Activated B cell treated with CpG ODN at 0.5 μM for 24 hours (primary cell): ENCODE measurements at regions not wholly inside any gene's neighbourhood (a gene's known extent, or its start where the extent isn't known, plus 50 kb on each side); places are given as distances from the start of the nearest gene placed in this dataset.

ENCODE experiments used
- ATAC-seq: fragments of 200-7000 bp; cut with Tn5 transposase; one replicate; pipeline ENCODE4 v1.10.0; 2021; ENCODE audit warnings: low read depth, mild to moderate bottlenecking, moderate library complexity
- CTCF ChIA-PET: fragments of 350-600 bp; sonication (Branson Sonifier 250); formaldehyde crosslinking; loops from one replicate; lab custom pipeline; 2021; ENCODE audit warnings: antibody characterized with exemption; lab: Charles Lee
- POLR2A ChIA-PET: fragments of 350-600 bp; sonication (Branson Sonifier 250); formaldehyde crosslinking; loops from one replicate; lab custom pipeline; 2021; ENCODE audit warnings: antibody characterized with exemption; lab: Charles Lee
- DNase-seq: peaks from one replicate; pipeline ENCODE4 v3.0.0; 2022
- H3K27ac Mint-ChIP-seq: one replicate; pipeline ENCODE4 v1.8.0; 2020; ENCODE audit warnings: mixed read lengths
- H3K27me3 Mint-ChIP-seq: one replicate; pipeline ENCODE4 v1.8.0; 2021; ENCODE audit warnings: mixed read lengths
- H3K36me3 Mint-ChIP-seq: one replicate; pipeline ENCODE4 v1.8.0; 2021; ENCODE audit warnings: low read depth, mixed read lengths
- H3K4me1 Mint-ChIP-seq: one replicate; pipeline ENCODE4 v1.8.0; 2021; ENCODE audit warnings: mixed read lengths
- H3K4me3 Mint-ChIP-seq: one replicate; pipeline ENCODE4 v1.8.0; 2020; ENCODE audit warnings: mild to moderate bottlenecking, mixed read lengths
- H3K9me3 Mint-ChIP-seq: one replicate; pipeline ENCODE4 v1.8.0; 2020; ENCODE audit warnings: mixed read lengths
- intact Hi-C: fragments of 100-400 bp; cut with micrococcal nuclease; formaldehyde crosslinking; loops from one replicate; pipeline ENCODE4 v1.15.1; 2024
- TF ChIP-seq, protein P1 (sequence below): fragments of 200-600 bp; IDR thresholded peaks from one replicate; pipeline ENCODE4 v1.8.0; 2022; ENCODE audit warnings: antibody characterized with exemption, mild to moderate bottlenecking

DNA sequence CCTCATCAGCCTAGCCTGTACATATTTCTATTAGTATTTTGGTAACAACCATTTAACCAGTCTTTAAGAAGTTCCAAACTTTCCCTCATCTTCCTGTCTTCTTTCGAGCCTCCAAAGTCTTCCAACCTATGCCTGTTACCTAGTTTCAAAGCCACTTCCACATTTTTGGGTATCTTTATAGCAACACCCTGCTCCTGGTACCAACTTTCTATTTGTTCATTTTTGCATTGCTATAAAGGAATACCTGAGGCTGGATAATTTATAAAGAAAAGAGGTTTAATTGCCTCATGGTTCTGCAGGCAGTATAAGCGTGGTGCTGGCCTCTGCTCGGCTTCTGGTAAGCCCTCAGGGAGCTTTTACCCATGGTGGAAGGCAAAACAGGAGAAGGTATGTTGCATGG, 578.8 kb upstream of the AUTS2 start:
- intact Hi-C loops, result no loop called here
- H3K27ac Mint-ChIP-seq, result no peak overlapping the region
- ChIA-PET POLR2A (no interaction called here), CTCF (no interaction called here)
- H3K4me1 Mint-ChIP-seq, result no peaks in the 10 kb centered on the region
- TF ChIP-seq, protein P1, sequence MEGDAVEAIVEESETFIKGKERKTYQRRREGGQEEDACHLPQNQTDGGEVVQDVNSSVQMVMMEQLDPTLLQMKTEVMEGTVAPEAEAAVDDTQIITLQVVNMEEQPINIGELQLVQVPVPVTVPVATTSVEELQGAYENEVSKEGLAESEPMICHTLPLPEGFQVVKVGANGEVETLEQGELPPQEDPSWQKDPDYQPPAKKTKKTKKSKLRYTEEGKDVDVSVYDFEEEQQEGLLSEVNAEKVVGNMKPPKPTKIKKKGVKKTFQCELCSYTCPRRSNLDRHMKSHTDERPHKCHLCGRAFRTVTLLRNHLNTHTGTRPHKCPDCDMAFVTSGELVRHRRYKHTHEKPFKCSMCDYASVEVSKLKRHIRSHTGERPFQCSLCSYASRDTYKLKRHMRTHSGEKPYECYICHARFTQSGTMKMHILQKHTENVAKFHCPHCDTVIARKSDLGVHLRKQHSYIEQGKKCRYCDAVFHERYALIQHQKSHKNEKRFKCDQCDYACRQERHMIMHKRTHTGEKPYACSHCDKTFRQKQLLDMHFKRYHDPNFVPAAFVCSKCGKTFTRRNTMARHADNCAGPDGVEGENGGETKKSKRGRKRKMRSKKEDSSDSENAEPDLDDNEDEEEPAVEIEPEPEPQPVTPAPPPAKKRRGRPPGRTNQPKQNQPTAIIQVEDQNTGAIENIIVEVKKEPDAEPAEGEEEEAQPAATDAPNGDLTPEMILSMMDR, result no peak
- peaks cover 20% of the 10 kb centered on the region for H3K9me3 Mint-ChIP-seq
- H3K36me3 Mint-ChIP-seq, result no peaks in the 10 kb centered on the region
- H3K27me3 Mint-ChIP-seq, result no peaks in the 10 kb centered on the region
- DNase-seq, result no peak
- no peak overlapping the region for H3K4me3 Mint-ChIP-seq
- ATAC-seq, result no peak

DNA sequence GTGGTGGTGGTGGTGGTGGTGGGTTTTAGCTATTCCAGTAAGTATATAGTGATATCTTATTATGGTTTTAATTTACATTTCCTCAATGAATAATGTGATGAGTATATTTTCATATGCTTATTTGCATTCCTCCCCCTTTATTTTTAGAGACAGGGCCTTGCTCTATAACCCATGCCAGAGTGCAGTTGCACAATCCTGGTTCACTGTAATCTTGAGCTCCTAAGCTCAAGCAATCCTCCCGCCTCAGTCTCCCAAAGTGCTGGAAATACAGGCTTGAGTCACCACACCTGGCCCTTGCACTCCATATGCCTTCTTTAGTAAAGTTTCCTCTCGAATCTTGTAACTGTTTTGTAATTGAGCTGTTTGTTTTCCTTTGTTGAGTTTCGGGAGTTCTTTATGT, 577.7 kb upstream of the AUTS2 start:
- no peak overlapping the region for H3K4me3 Mint-ChIP-seq
- no peaks in the 10 kb centered on the region for H3K36me3 Mint-ChIP-seq
- H3K27me3 Mint-ChIP-seq, result no peaks in the 10 kb centered on the region
- intact Hi-C loops, result no loop called here
- H3K9me3 Mint-ChIP-seq, result peaks cover 20% of the 10 kb centered on the region
- DNase-seq (no peak), ATAC-seq (no peak)
- ChIA-PET CTCF (no interaction called here), POLR2A (no interaction called here)
- H3K27ac Mint-ChIP-seq, result no peak overlapping the region
- TF ChIP-seq, protein P1, result no peak
- no peaks in the 10 kb centered on the region for H3K4me1 Mint-ChIP-seq

DNA sequence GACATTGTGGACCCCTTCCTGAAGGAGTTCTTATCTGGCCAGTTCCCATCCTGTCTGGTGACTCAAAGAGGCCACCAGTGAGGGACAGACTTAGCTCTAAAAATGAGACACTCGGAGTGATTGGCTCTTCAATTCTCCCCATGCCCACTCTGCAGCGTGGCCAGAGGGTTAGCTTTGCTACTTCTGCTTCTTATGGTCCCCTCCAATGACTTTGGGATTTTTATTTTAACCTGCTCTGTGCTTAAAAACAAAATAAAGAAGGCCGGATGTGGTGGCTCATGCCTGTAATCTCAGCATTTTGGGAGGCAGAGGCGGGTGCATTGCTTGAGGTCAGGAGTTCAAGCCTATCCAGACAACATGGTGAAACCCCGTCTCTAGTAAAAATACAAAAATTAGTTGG, 573.0 kb upstream of the AUTS2 start:
- Mint-ChIP-seq H3K36me3 (no peaks in the 10 kb centered on the region), H3K4me3 (no peak overlapping the region), H3K9me3 (peaks cover 8% of the 10 kb centered on the region), H3K27me3 (no peaks in the 10 kb centered on the region), H3K4me1 (no peaks in the 10 kb centered on the region), H3K27ac (no peak overlapping the region)
- intact Hi-C loops, result no loop called here
- TF ChIP-seq, protein P1, result no peak
- no peak for ATAC-seq
- DNase-seq, result no peak
- CTCF ChIA-PET, result no interaction called here
- POLR2A ChIA-PET, result no interaction called here

DNA sequence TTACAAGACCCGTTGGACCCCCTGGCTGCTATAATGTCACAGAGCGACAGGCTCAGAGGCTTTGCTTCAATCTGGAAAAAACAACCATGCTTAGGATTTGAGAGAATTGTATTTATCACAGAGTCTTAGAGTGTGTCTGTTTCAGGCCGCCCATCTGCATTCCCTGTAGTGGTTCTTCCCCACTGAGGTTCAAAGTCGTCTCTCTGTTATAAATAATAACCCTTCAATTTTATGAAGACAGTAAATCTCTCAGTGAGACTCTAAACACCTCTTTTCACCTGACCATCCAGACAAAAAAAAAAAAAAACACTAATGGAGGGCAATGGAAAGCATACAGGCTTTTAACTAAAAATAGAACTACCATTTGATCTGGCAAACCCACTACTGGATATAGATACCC, 565.4 kb upstream of the AUTS2 start:
- DNase-seq (no peak), ATAC-seq (no peak)
- no peaks in the 10 kb centered on the region for H3K4me1 Mint-ChIP-seq
- POLR2A ChIA-PET, result no interaction called here
- H3K4me3 Mint-ChIP-seq, result no peak overlapping the region
- CTCF ChIA-PET, result no interaction called here
- no peaks in the 10 kb centered on the region for H3K9me3 Mint-ChIP-seq
- intact Hi-C loops, result no loop called here
- TF ChIP-seq, protein P1, result no peak
- no peak overlapping the region for H3K27ac Mint-ChIP-seq
- no peaks in the 10 kb centered on the region for H3K27me3 Mint-ChIP-seq
- no peaks in the 10 kb centered on the region for H3K36me3 Mint-ChIP-seq

DNA sequence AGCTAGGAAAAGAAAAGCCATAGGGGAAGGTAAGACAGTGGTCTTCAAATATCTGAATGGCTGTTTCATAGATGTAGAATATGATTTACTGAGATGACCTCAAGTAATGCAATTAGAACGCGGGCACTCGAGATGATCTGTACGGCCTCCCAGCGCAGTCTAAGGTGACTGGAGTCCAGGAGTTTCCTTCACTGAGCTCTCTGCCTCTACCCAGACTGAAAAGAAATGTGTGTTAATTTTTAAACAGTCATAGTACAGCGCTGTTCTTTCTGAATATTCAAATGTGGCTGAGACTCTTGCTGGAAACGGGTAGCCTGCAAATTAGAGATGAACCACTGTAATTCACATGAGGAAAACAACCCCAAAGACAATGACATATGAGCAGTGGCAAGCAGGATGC, 562.4 kb upstream of the AUTS2 start:
- Mint-ChIP-seq H3K4me1 (no peaks in the 10 kb centered on the region), H3K36me3 (no peaks in the 10 kb centered on the region), H3K9me3 (no peaks in the 10 kb centered on the region), H3K4me3 (no peak overlapping the region), H3K27ac (no peak overlapping the region), H3K27me3 (no peaks in the 10 kb centered on the region)
- DNase-seq (no peak), ATAC-seq (no peak)
- CTCF ChIA-PET, result no interaction called here
- POLR2A ChIA-PET, result no interaction called here
- intact Hi-C loops, result no loop called here
- TF ChIP-seq, protein P1, result no peak
